GM19324 (cell line): ENCODE measurements at regions not wholly inside any gene's neighbourhood (a gene's known extent, or its start where the extent isn't known, plus 50 kb on each side); places are given as distances from the start of the nearest gene placed in this dataset.

Source experiments
- ATAC-seq: cut with Tn5 transposase; IDR thresholded peaks from one replicate; pipeline ENCODE4 v1.9.1; 2021; ENCODE audit warnings: mild to moderate bottlenecking, moderate library complexity; ENCODE audit not compliant: unreplicated experiment, low FRiP score

DNA sequence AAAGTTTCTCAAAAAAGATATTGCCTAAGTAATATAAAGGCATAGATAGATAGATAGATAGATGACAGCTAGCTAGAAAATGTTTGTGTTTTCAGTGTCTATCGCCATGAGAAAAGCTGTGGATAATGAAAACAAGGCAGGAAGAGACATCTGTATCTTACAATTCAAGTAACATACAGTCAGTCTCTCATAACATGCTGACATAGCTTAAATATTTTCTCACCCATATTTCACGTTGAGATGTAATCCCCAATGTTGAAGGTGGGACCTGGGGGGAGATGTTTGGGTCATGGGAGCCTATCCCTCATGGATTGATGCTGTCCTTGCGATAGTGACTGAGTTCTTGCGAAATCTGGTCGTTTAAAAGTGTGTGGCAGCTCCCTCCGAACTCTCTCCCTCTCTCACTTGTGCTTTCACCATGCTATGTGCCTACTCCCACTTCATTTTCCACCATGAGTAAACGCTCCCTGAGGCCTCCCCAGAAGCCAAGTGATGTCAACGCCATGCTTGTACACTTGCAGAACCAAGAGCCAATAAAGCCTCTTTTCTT lies 856.8 kb upstream of the ADAMTS5 start:
- no peak for ATAC-seq

DNA sequence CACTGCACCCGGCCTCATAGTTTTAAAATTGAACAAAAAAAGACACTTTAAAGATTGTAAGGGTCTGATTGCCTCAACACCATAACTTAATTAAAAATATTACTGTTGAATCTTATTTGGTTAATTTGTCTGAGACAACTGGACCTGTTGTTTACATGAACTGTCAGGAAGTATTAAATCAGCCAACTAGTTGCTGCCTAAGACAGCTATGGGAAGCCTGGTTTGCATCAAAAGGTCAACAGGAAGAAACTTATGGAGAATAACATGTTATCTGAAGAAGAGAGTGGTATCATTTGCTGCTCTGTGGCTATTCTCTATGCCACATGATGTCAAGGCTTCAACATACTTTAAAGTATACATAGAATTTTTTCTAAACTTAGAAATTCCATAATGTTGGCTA lies 853.5 kb upstream of the ADAMTS5 start:
- ATAC-seq: no peak

GRCh38 chr21:27819299-27819698 lies 852.4 kb upstream of the ADAMTS5 start:
- ATAC-seq: no peak

DNA sequence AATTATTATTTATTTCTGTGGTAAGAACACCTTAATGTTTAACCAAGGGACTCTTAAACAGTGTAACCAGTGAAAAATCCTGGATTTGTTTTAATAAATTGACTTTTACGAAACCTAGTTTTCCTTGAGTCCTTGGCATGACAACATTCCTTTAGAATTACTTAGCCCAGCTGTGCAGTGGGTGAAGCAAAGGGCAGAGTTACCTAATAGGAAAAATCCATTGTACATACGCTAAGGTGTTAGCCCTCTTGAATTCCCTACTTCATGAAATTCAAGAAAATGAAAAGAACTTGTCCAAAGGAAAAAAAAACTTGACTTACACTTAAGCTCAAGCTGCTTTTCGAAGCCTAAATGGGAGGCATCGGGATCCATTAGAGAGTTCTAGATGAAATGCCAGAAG lies 852.0 kb upstream of the ADAMTS5 start:
- no peak for ATAC-seq

DNA sequence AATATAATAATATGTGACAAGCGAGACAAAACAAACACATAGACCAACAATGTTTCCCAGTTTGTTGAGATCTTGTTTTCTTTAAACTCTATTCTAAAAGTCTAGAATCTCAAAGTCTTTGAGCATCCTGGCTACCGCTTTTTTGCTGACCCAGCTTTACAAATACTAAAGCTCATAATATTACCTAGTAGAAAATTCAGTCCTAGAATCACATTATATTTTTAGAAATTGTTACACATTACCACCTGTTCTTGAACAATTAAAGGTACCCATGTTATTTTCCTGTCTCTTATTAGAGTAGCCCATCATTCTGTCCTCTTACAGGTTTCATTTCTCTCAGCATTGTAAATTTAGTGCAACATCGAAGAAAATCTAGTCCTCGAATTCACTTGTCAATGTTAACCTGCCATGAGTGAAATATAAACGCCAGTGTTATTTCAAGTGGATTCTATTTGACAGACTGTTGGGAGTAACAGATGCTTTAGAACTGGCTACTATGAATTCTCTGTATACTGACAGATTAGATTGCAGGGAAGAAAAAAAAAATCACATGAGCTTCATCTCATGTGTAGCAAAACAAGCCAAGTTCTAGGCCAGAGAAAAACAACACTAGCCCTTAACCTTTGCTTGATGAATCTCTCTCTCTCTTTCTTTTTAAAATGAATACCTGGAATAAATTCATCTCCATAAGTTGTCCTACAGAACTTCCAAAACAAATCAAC lies 851.2 kb upstream of the ADAMTS5 start:
- ATAC-seq: no peak

DNA sequence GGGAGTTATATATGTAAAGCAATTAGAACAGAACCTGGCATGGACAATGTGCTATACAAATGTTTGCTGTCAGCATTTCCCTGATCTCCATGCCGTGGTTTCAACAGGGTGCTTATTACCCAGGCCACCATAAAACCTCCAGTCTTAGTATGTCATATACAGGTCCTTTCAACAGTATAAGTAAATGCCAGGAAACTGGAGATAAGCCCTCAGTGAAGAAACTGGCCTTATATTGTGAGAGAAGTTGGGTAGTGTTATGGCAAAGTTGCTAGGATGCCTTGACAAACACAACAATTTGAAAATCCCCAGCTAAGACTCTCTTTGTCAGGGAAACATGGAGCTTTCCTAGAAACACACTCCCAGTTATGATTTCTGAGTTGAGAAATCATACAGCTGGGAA lies 850.2 kb upstream of the ADAMTS5 start:
- ATAC-seq: no peak

DNA sequence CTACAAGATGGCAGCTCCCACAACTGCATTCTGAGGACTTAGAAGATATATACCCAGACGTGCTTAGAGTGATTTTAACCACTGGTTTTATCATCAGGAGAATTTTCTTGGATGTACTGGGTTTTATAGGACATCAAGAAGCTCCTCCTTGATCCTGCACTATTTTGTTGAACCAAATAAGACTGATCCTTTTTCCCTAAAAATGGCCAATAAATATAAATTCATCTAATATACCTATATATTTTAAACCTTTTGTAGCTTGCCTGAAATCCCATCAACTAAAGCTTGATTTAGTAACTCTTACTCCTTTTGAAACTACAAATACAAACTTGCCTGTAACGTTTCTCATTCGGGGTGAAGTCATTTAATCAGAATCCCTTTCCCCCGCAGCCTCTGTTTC lies 849.4 kb upstream of the ADAMTS5 start:
- ATAC-seq: no peak

DNA sequence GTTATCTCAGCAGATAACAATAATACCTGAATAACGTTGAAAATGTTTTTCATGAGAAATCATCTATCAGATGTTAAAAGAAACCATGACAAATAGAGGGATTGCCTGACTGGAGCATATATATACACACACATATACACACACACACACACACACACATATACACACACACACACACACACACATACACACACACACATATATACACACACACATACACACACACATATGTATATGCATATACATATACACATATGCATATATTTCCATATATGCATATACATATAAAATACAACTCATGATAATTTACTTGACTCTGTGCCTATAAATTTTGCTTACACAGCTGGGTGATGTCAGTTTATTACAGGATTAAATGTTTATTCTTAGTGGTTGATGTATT lies 847.3 kb upstream of the ADAMTS5 start:
- no peak for ATAC-seq

- ATAC-seq: no peak
These were observed 846.9 kb upstream of the ADAMTS5 start for GRCh38 chr21:27813750-27814149.

GRCh38 chr21:27813344-27813743 lies 846.5 kb upstream of the ADAMTS5 start:
- ATAC-seq: no peak

DNA sequence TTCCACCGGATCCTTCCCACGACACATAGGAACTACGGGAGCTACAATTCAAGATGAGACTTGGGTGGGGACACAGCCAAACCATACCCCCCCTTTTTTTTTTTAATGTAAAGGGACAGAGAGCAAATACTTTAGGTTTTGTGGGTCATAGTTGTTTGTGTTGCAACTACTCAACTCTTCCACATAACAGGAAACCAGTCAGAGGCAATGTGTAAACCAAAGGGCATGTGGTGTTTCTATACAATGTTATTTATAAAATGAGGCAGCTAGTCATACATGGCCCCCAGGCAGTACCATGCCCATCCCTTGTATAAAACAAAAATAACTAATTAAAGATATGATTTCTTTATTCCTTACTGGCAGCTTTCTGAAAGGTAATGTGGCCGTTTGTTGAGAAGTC lies 845.4 kb upstream of the ADAMTS5 start:
- no peak for ATAC-seq

- no peak for ATAC-seq
These were observed 842.0 kb upstream of the ADAMTS5 start for GRCh38 chr21:27808923-27809322.

- no peak for ATAC-seq
These were observed 840.7 kb upstream of the ADAMTS5 start for GRCh38 chr21:27807596-27807995.

GRCh38 chr21:27806281-27806680 lies 839.4 kb upstream of the ADAMTS5 start:
- ATAC-seq: no peak

DNA sequence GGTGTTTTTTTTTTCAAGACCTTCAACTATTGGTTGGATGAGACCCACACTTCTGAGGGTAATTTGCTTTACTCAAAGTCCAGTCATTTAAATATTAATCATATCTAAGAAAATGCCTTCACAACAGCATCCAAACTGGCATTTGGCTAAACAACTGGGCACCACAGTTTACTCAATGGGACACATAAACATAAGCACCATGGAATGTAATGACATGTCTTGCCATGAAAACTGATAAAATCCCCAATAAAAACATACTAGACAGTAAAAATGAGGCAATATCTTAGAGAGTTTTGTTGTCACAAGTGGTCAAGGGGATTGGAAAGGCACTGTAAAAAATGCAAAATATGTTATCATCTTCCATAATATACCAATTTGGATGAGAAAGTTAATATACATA lies 838.8 kb upstream of the ADAMTS5 start:
- ATAC-seq: no peak

DNA sequence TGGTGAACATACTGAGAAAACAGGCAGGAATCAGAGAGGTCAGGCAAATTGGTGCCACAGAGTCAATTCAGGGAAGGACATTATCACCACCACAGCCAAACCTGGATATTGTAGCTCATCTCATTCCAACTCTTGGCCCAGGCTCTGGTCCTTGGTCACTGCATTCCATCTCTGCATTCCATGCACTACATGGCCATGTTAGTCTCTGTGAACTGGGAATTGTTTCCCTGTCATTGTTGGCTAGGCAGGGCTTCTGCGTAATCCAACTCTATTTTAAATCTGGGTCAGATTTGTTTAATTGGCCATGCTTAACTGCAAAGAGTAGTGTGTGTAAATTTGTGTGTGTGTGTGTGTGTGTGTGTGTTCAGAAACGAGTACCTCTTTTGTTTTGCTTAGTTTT lies 837.6 kb upstream of the ADAMTS5 start:
- no peak for ATAC-seq

DNA sequence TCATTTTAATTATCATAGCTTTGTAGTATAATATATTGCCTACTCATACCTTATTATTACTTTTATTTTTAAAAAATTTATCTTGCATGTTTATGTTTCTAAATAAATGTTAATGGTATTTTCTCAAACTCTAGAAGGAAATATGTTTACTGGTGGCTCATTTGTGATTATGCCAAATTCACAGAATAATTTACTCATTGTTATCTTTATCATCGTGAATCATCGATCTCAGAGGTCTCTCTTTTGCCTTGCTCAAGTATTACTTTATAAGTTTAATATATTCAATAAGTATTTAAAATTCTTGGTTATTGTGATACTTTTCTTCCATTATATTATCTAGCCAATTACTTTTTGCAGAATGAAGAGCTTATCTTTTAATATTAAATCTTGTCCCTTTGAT lies 836.7 kb upstream of the ADAMTS5 start:
- ATAC-seq: no peak

DNA sequence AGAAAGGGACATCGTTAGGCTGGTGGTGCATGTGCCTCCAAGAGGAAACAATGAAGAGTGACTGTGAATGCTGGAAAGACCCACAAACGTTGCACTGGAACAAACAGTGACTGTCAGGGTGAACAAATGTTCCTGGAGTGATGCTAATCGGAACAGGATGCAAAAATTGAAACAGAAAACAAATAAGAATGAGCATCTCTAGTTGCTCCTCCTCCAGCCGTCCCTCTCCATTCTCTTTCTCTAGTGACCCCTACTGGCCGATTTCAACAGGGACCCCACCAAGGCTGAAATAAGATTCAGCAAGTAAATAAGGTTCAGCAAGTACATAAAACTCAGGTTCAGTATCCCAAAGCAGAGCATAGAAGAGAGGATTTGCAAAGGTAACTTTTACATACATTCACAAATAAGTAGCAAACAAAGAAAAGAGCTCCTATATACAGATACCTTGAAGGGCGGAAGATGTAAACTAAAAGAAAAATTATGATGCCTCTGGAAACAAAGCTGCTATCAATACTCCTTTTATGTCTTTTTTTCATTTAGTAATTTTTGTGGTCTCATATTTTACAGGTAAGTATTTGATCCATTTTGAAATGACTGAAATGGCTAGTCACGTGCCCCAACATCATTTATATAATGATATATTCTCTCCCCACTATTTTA lies 836.1 kb upstream of the ADAMTS5 start:
- ATAC-seq: no peak

- no peak for ATAC-seq
These were observed 833.0 kb upstream of the ADAMTS5 start for GRCh38 chr21:27799861-27800260.

DNA sequence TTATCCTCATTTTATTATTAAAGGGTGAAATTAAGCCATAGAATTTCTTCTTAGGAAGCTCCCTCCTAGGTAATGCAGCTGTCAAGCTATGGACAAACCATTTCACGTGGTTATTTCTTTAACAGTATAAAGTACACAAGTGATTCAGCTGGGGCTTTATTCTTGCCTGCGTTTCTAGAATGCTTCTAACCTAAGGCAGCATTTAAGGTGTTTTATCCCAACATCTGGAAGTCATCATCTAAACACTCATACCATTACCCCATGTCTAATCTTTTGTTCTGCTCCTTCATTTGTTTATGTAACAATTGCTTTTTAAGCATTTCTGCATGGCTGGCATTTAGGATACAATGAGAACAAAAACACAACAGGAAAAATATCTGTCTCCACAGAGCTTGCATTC lies 829.2 kb upstream of the ADAMTS5 start:
- ATAC-seq: no peak

- ATAC-seq: no peak
These were observed 828.5 kb upstream of the ADAMTS5 start for GRCh38 chr21:27795418-27795817.

- ATAC-seq: no peak
These were observed 827.0 kb upstream of the ADAMTS5 start for GRCh38 chr21:27793901-27794300.
